GM23248 (cell line): ENCODE measurements at regions not wholly inside any gene's neighbourhood (a gene's known extent, or its start where the extent isn't known, plus 50 kb on each side); places are given as distances from the start of the nearest gene placed in this dataset.

ENCODE experiments used
- EZH2 ChIP-seq: fragments of 200-600 bp; sonication (generic); IDR thresholded peaks from 2 replicates; pipeline ENCODE4 v1.6.1; 2018; ENCODE audit warnings: antibody characterized with exemption, mild to moderate bottlenecking; ENCODE audit not compliant: insufficient read depth, poor library complexity, severe bottlenecking
- EZH2phosphoT487 ChIP-seq: fragments of 200-600 bp; sonication (generic); IDR thresholded peaks from 2 replicates; pipeline ENCODE4 v1.6.1; 2018; ENCODE audit warnings: antibody characterized with exemption, moderate library complexity, mild to moderate bottlenecking, low read depth; ENCODE audit not compliant: insufficient read depth

- TF ChIP-seq EZH2 (no peak), EZH2phosphoT487 (no peak)
Measured at GRCh38 chr2:210966330-210966729, 409.9 kb downstream of the CPS1 start.
